Fibroblast of villous mesenchyme (primary cell): ENCODE measurements at regions not wholly inside any gene's neighbourhood (a gene's known extent, or its start where the extent isn't known, plus 50 kb on each side); places are given as distances from the start of the nearest gene placed in this dataset.

Experiments
- DNase-seq: peaks from one replicate; pipeline ENCODE4 v3.0.0-alpha.2; 2010; ENCODE audit warnings: low read depth
- H3K4me3 ChIP-seq: 2 replicates; pipeline ENCODE4 v1.5.1; 2011; ENCODE audit warnings: low read depth, mild to moderate bottlenecking, low read length
- CTCF ChIP-seq: IDR thresholded peaks from 2 replicates; pipeline ENCODE4 v1.5.1; 2012; ENCODE audit warnings: low read depth, mild to moderate bottlenecking, low read length; ENCODE audit not compliant: insufficient read depth

- no peak for DNase-seq
- TF ChIP-seq CTCF: no peak
Measured at GRCh38 chr6:149259753-149260152, 57.8 kb upstream of the TAB2 start.

DNA sequence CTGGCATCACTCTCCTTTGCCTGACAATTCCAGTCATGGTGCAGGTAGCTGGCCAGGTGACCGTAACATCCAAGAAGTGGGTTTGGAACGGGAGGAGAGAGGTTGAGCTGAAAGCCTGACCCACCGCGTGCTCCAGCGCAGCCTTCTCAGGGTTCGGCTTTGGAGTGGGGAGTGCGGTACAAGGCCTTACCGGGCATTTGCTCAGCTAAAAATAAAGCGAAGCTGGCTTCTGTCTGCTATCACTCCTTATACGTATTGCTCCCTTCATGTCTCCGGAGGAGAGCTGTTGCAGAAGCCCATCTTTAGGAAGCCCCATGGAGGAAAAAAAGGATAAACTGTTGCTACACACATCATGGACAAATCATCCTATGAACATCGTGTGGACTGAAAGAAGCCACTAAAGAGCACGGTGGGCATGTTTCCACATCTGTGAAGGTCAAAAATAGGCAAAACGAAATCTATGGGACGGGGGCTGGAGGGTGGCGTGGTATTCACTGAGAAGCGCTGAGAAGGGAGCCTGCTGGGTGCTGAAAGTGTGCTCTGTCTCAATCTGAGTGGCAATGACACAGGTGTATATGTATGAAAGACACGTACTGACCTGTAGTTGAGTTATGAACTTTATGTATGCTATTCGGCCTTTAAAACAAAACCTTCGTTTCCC, 57.2 kb upstream of the TAB2 start:
- H3K4me3 ChIP-seq: no peak overlapping the region
- DNase-seq: no peak
- no peak for TF ChIP-seq CTCF

More at GRCh38 chr6:149259753-149260152, 57.8 kb upstream of the TAB2 start:
- no peak overlapping the region for H3K4me3 ChIP-seq

DNA sequence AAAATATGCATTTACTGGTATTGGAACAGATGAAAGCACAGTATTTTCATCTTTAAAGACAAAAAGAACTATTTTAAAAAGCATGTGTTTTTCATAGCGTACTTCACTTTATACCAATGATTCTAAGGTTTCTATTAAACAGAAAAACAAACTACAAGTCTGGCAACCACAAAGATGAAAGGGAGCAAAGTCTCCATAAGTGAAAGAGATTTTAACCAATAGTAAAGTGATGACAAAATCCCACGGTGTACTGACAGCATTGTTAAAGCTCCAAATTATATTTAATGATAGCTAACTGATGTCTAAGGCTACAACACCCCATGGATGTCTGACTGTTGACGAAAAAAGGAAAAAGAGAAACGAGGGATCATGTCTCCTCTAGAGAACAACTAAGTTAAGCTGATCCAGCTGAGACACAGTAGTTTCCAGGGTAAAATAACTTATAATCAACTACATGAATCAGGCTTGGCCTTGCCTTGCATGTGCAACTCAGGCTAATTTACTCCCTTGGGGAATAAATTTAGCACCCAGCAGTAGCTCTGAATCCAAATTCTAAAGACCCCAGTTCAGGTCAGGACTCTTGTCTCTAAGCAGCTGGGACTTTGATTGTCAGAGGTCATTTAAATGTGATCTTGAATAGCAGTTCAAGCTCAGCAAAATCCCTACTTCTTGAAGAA, 56.0 kb upstream of the TAB2 start:
- no peak overlapping the region for H3K4me3 ChIP-seq
- TF ChIP-seq CTCF: no peak
- DNase-seq: no peak

DNA sequence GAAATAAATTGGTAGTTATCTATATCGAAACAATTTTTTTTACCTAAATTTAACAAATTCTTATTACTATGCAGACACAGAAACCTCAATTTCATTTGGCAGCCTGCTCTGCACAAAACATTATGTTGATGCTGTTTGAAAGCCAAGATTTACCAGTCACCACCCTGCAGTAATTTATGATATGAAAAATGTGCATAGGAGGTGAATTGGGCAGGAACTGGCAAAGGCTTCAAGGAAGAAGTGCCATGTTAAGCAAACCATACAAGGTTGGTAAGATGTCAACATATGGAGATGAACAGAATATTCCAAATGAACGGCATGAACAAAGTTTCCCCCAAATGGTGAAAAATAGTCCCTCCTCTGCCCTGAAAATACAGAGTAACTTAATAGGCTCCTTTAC, 54.2 kb upstream of the TAB2 start:
- H3K4me3 ChIP-seq: no peak overlapping the region
- DNase-seq: no peak
- TF ChIP-seq CTCF: no peak

DNA sequence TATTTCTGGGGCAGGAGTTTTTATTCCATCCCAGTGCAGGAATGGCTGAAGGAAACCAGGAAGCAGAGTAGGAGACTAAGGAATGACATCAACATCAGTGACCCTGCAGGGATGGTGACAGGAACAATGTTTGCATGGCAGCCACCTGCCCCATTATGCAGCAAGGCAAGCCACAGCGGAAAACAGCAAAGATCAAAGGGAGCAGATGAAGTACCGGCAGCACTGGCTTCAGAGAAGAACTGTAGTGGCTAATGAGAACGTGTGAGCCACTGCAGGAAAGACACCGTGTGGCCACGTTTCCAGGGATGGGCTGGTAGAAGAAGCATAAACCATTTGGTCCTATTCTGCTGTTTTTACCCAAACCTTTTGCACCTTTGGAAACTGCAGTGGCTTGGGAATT, 52.9 kb upstream of the TAB2 start:
- no peak for TF ChIP-seq CTCF
- DNase-seq: no peak
- H3K4me3 ChIP-seq: no peak overlapping the region

DNA sequence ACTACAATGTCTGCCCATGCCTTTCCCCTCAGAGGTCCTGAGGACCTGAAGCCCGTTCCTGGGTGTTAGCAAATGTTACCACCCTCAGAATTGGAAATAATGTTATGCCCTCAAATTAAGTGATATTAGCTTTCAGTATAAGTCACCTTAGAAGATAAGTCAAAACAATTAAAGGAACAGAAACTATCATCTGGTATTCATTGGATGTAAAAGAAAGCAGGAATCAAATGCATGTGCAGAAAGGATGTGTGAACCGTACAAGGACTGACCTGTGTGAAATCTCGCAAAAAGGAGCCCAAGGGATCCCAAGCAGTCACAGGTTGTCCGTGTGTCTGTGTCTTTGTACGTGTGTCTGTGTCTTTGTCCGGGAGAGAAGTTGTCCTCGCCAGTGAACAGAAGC, 51.6 kb upstream of the TAB2 start:
- no peak for TF ChIP-seq CTCF

More for the DNA sequence above, 51.6 kb upstream of the TAB2 start:
- DNase-seq: no peak
- no peak overlapping the region for H3K4me3 ChIP-seq
